GM12872 (cell line): ENCODE measurements at regions not wholly inside any gene's neighbourhood (a gene's known extent, or its start where the extent isn't known, plus 50 kb on each side); places are given as distances from the start of the nearest gene placed in this dataset.

ENCODE experiments used
- TF ChIP-seq, protein P1 (sequence below): IDR thresholded peaks from 3 replicates; pipeline ENCODE4 v1.5.1; 2011; ENCODE audit warnings: low read depth, mild to moderate bottlenecking, low read length, moderate library complexity; ENCODE audit not compliant: insufficient read depth

DNA sequence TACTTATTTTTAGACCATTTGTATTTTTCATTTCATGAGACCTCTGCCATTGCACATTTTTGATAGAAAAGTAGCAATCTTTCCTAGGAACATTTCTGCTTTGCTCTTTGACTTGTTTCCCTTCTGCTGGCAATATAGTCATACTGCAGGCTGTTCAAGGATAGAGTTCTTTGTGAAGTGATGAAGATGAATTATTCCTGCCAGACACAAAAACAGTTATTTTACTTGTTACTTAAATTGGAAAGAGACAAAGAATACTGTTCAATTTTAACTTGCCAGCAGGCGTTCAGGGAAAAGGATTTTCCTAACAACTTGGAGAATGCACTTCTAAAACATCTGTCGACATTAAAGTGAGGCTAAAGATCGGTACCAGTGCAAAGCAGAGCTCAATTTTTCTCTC, 251.7 kb upstream of the ACTBL2 start:
- TF ChIP-seq, protein P1, sequence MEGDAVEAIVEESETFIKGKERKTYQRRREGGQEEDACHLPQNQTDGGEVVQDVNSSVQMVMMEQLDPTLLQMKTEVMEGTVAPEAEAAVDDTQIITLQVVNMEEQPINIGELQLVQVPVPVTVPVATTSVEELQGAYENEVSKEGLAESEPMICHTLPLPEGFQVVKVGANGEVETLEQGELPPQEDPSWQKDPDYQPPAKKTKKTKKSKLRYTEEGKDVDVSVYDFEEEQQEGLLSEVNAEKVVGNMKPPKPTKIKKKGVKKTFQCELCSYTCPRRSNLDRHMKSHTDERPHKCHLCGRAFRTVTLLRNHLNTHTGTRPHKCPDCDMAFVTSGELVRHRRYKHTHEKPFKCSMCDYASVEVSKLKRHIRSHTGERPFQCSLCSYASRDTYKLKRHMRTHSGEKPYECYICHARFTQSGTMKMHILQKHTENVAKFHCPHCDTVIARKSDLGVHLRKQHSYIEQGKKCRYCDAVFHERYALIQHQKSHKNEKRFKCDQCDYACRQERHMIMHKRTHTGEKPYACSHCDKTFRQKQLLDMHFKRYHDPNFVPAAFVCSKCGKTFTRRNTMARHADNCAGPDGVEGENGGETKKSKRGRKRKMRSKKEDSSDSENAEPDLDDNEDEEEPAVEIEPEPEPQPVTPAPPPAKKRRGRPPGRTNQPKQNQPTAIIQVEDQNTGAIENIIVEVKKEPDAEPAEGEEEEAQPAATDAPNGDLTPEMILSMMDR, result no peak

GRCh38 chr5:57727591-57727990, 245.0 kb upstream of the ACTBL2 start:
- TF ChIP-seq, protein P1, result no peak

DNA sequence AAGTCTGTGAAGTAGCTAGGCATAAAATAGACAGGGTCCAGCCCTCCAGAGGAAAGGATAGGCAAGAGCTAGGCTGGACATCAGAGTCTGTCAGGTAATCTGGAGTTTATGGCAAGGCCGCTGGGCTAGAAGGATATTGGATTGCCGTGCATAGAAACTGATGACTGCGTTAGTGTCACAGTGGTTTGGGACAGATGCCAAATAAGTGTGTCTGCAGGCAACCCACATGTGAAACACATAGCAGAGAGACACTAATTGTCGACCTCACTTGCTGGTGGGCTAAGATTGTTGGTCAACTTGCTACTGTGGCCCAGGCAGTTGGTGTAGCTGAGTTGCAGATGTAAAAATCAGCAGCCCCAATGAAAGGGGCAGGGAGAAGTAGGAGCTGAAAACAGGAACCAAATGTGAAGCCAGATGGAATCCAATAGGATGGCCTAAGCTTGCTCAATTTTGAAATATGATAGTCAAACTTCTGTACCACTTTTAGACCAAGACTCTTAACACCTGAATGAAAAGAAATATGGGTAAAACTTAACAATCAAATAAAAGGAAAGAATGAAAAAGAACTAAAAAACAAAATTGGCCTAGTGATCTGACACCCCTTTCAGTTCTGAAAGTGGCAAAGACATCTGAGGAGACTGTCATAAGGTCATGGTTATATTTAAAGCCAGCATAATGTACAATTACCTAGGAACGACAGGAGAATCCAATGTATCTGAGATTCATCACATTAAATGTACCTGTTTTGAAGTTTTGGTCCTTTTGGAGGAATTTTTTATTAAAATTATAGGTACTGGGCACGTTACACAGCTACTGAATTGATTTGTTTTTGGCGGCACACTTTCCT, 243.3 kb upstream of the ACTBL2 start:
- TF ChIP-seq, protein P1, result no peak

- TF ChIP-seq, protein P1, result no peak
Observed at GRCh38 chr5:57724836-57725235, 242.2 kb upstream of the ACTBL2 start.

GRCh38 chr5:57721226-57721625, 238.6 kb upstream of the ACTBL2 start:
- TF ChIP-seq, protein P1, result no peak

DNA sequence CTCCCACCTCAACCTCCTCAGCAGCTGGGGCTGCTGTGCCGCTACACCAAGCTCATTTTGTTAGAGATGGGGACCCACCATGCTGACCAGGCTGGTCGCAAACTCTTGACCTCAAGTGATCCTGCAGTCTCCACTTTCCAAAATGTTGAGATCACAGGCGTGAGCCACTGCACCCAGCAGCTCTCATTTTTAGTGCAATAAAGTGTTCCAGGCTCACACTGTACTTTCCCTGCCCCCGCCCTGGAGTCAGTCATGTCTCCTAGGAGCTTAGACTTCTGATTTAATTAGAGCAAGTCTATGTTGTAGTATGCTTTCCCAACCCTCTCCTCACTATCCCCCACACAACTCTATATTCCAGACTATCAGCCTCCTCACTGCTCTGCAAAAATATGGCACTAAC, 238.0 kb upstream of the ACTBL2 start:
- TF ChIP-seq, protein P1, result no peak

DNA sequence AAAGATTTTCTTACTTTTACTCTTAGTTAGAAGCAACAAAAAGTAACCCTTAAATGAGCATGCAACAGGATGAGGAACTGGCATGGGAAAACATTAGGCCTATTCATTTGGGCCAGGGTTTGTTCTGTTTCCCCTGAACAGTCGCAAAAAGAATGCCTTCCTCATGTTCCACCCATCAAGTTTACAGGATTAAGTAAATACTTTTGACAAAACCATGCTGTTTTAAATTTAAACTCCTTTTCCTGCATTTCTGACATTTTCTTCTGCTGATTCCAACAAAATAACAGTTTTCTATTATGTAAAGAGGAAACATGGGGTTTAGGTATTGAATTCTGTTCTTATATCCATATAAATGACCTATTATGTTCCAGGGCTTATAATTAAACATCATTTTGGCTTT, 236.6 kb upstream of the ACTBL2 start:
- TF ChIP-seq, protein P1, result no peak

DNA sequence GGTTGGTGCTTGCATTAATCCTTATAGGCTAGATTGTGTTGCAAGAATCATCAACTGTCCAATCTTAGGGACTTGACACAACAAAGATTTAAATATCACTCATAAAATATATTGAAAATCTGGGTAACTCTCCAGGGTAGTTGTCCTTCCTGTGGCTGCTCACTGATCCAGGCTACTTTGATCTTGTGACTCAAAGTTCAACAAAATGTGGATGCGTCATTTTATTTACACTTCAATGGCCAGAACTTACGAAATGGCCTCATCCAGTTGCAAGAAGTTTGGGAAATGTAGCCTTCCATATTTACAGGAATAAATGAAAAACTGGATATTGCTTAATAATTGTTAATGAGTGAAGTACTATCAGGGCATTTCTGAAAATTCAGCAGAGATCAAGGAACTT, 235.5 kb upstream of the ACTBL2 start:
- TF ChIP-seq, protein P1, result no peak
